Fibroblast of lung (primary cell): ENCODE measurements at regions not wholly inside any gene's neighbourhood (a gene's known extent, or its start where the extent isn't known, plus 50 kb on each side); places are given as distances from the start of the nearest gene placed in this dataset.

Experiments used
- DNase-seq, 2 donors: peaks; one replicate each; pipeline versions ENCODE4 v3.0.0 to v3.0.0-alpha.2; 2010; ENCODE audit warnings: low read depth in 2 of 2
- H2AFZ ChIP-seq: 2 replicates; pipeline ENCODE4 v1.5.1; 2012; ENCODE audit warnings: low read length, control low read depth, inconsistent platforms
- H3K27ac ChIP-seq: 2 replicates; pipeline ENCODE4 v1.5.1; 2011; ENCODE audit warnings: low read length, control low read depth; ENCODE audit not compliant: insufficient read depth
- H3K27me3 ChIP-seq: 2 replicates; pipeline ENCODE4 v1.5.1; 2011; ENCODE audit warnings: mild to moderate bottlenecking, low read length; ENCODE audit not compliant: control insufficient read depth, insufficient read depth
- H3K36me3 ChIP-seq: 2 replicates; pipeline ENCODE4 v1.5.1; 2011; ENCODE audit warnings: low read length; ENCODE audit not compliant: control insufficient read depth, insufficient read depth
- H3K4me1 ChIP-seq: 2 replicates; pipeline ENCODE4 v1.5.1; 2011; ENCODE audit warnings: low read length; ENCODE audit not compliant: control insufficient read depth, insufficient read depth; ENCODE audit errors: extremely low read depth
- H3K4me2 ChIP-seq: 2 replicates; pipeline ENCODE4 v1.5.1; 2011; ENCODE audit warnings: low read length, control low read depth; ENCODE audit not compliant: insufficient read depth; ENCODE audit errors: extremely low read depth
- H3K4me3 ChIP-seq, 4 experiments: fragments of 200-600 bp in 1 of 4; sonication (generic) in 1 of 4; replicated peaks in 1 of 4; 2 replicates each; pipeline ENCODE4 v1.5.1; 2011 to 2016; ENCODE audit warnings: low read length in 4 of 4, low read depth in 3 of 4, mild to moderate bottlenecking in 3 of 4, control low read depth in 2 of 4, inconsistent platforms in 1 of 4, mixed read lengths in 1 of 4; ENCODE audit not compliant: insufficient read depth in 1 of 4; ENCODE audit errors: control extremely low read depth in 1 of 4
- H3K79me2 ChIP-seq: 2 replicates; pipeline ENCODE4 v1.5.1; 2012; ENCODE audit warnings: mild to moderate bottlenecking, low read length, inconsistent platforms; ENCODE audit not compliant: control insufficient read depth, insufficient read depth
- H3K9ac ChIP-seq: 2 replicates; pipeline ENCODE4 v1.5.1; 2011; ENCODE audit warnings: mild to moderate bottlenecking, low read length, control low read depth; ENCODE audit not compliant: insufficient read depth
- H3K9me3 ChIP-seq: 2 replicates; pipeline ENCODE4 v1.5.1; 2012; ENCODE audit warnings: low read depth, low read length; ENCODE audit not compliant: control insufficient read depth, insufficient read depth
- H4K20me1 ChIP-seq: 2 replicates; pipeline ENCODE4 v1.5.1; 2011; ENCODE audit warnings: low read length; ENCODE audit not compliant: control insufficient read depth, insufficient read depth; ENCODE audit errors: extremely low read depth
- CTCF ChIP-seq, 2 donors: IDR thresholded peaks in 1 of 2; conservative IDR thresholded peaks in 1 of 2; 1 replicate in 1 of 2; 2 replicates in 1 of 2; pipeline ENCODE4 v1.5.1; 2011 to 2012; ENCODE audit warnings: low read length in 2 of 2, control low read depth in 1 of 2, inconsistent platforms in 1 of 2, low read depth in 1 of 2, mild to moderate bottlenecking in 1 of 2
- EZH2 ChIP-seq: IDR thresholded peaks from 2 replicates; pipeline ENCODE4 v1.5.1; 2012; ENCODE audit warnings: low read length, control low read depth, mild to moderate bottlenecking; ENCODE audit errors: missing control alignments

DNA sequence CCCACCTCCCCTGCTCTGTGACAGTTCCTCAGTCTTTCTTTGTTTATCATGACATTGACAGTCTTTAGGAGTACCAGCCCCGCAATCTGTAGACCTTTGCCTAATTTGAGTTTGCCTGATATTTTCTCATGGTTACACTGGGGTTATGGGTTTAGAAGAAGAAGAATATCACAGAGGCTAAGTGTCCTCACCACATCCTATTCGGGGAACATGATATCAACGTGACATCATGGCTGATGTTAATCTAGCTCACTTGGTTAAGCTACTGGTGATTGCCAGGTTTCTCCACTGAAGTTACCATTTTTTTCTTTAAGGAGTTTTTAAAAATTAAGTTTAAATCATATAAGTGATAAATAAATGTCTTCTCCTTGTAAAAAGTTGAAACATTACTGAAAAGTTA, 127.5 kb downstream of the CEP57L1 start:
- no peak overlapping the region for H3K9ac ChIP-seq
- H3K27me3 ChIP-seq, result peaks cover 4% of the 10 kb centered on the region
- H3K36me3 ChIP-seq, result no peaks in the 10 kb centered on the region
- no peaks in the 10 kb centered on the region for H3K9me3 ChIP-seq
- H3K4me1 ChIP-seq, result no peaks in the 10 kb centered on the region
- H3K27ac ChIP-seq, result no peak overlapping the region
- DNase-seq, result no peak
- no peaks in the 10 kb centered on the region for H4K20me1 ChIP-seq
- H3K79me2 ChIP-seq, result no peaks in the 10 kb centered on the region
- H3K4me2 ChIP-seq, result no peak overlapping the region
- H3K4me3 ChIP-seq, result no peak overlapping the region
- no peak overlapping the region for H2AFZ ChIP-seq
- TF ChIP-seq CTCF (conservative IDR thresholded peaks at IDR 0.05 in 1 of 2, IDR thresholded peaks at IDR 0.05 in 1 of 2; ENCODE audit: low read depth in 1 of 2, low read length in 2 of 2) (no peak), EZH2 (no peak)

DNA sequence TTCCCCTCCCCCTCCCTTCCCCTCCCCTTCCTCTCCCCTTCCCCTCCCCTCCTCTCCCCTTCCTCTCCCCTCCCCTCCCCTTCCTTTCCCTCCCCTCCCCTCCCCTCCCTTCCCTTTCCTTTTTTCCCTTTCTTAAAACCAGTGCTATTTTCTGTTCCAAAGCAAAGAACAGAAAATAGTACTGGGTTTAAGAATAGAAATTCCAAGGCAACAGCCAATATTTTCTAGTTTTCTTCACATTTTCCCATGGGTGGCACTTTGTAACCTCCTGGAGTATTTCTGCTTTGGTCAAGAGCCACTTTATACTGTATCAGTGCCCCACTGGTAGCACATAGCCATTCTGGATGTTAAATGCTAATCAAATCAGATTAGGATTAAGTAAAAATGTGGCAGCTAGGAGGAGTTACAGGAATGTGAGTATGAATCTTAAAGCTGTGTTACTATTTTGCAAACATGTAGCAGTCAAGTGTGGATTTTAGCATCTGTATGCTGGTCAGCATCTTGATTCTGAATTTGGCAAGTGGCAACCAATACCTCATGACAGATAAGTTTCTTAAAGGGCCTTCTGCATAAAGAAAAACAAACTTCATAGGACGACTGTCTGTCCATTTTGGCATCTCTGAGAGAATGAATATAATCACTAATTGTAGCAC, 126.4 kb downstream of the CEP57L1 start:
- no peaks in the 10 kb centered on the region for H4K20me1 ChIP-seq
- H3K9me3 ChIP-seq, result no peaks in the 10 kb centered on the region
- no peak overlapping the region for H3K4me2 ChIP-seq
- H3K4me3 ChIP-seq, result no peak overlapping the region
- no peak overlapping the region for H3K9ac ChIP-seq
- H3K4me1 ChIP-seq, result no peaks in the 10 kb centered on the region
- TF ChIP-seq CTCF (conservative IDR thresholded peaks at IDR 0.05 in 1 of 2, IDR thresholded peaks at IDR 0.05 in 1 of 2; ENCODE audit: low read depth in 1 of 2, low read length in 2 of 2) (no peak), EZH2 (no peak)
- no peak for DNase-seq
- no peak overlapping the region for H3K27ac ChIP-seq
- no peak overlapping the region for H2AFZ ChIP-seq
- H3K36me3 ChIP-seq, result no peaks in the 10 kb centered on the region
- H3K27me3 ChIP-seq, result peaks cover 4% of the 10 kb centered on the region
- no peaks in the 10 kb centered on the region for H3K79me2 ChIP-seq
